Activated CD4-positive, alpha-beta T cell treated with anti-CD3 and anti-CD28 coated beads, Interleukin-2, amount 10 ng/mL, durations not matched to agents 7 days and 5 days (primary cell): ENCODE measurements at regions not wholly inside any gene's neighbourhood (a gene's known extent, or its start where the extent isn't known, plus 50 kb on each side); places are given as distances from the start of the nearest gene placed in this dataset.
"Not testable (repeated sequence)": the region's sequence is repeated elsewhere in the genome, so short reads cannot be mapped to it uniquely, and the experiment has no call there.

Experiments
- CTCF ChIA-PET: fragments of 350-600 bp; sonication (Branson Sonifier 250); formaldehyde crosslinking; loops from one replicate; lab custom pipeline; 2021; ENCODE audit warnings: antibody characterized with exemption; lab: Charles Lee
- POLR2A ChIA-PET: fragments of 350-600 bp; sonication (Branson Sonifier 250); formaldehyde crosslinking; loops from one replicate; lab custom pipeline; 2021; ENCODE audit warnings: antibody characterized with exemption; lab: Charles Lee
- DNase-seq: peaks from one replicate; pipeline ENCODE4 v3.0.0-alpha.2; 2020
- H3K27ac Mint-ChIP-seq: one replicate; pipeline ENCODE4 v1.8.0; 2021; ENCODE audit warnings: mild to moderate bottlenecking, moderate library complexity, mixed read lengths
- H3K27me3 Mint-ChIP-seq: one replicate; pipeline ENCODE4 v1.8.0; 2021; ENCODE audit warnings: mixed read lengths
- H3K36me3 Mint-ChIP-seq: one replicate; pipeline ENCODE4 v1.8.0; 2021; ENCODE audit warnings: low read depth, mixed read lengths
- H3K4me1 Mint-ChIP-seq: one replicate; pipeline ENCODE4 v1.8.0; 2021; ENCODE audit warnings: mixed read lengths
- H3K4me3 Mint-ChIP-seq: one replicate; pipeline ENCODE4 v1.8.0; 2021; ENCODE audit warnings: mild to moderate bottlenecking, moderate library complexity, mixed read lengths
- H3K9me3 Mint-ChIP-seq: one replicate; pipeline ENCODE4 v1.8.0; 2021; ENCODE audit warnings: mixed read lengths

DNA sequence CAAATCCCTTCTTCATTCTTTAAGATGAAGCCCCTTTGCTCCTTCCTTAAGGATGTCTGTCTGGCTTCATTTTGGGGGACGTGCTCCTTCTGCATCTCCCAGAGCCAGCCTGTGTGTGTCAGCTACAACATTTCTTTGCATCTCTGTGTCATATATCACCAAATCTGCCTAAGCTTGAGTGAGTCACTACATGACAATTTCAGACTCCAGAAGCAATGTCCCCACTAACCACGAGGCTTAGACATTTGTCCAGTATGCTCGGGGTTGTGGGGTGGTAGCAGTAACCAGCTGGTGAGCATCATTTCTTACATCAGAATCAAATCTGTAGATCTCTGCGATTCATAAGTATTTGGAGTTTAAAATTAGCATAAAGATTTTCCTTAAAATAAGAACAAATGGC lies 54.1 kb upstream of the USP14 start:
- peaks cover 14% of the 10 kb centered on the region for H3K9me3 Mint-ChIP-seq
- H3K27ac Mint-ChIP-seq, H3K4me1 Mint-ChIP-seq, H3K36me3 Mint-ChIP-seq, DNase-seq, POLR2A ChIA-PET, H3K27me3 Mint-ChIP-seq, H3K4me3 Mint-ChIP-seq: not testable (repeated sequence)
- CTCF ChIA-PET = interaction anchor here (0.7 kb wide), 1 partner anchor 70 kb away, joined by 3 read pairs; no protein-coding TSS in a partner anchor

- H3K27ac Mint-ChIP-seq, H3K27me3 Mint-ChIP-seq, H3K4me1 Mint-ChIP-seq, POLR2A ChIA-PET, CTCF ChIA-PET, H3K4me3 Mint-ChIP-seq, DNase-seq, H3K36me3 Mint-ChIP-seq: not testable (repeated sequence)
- H3K9me3 Mint-ChIP-seq = peaks cover 21% of the 10 kb centered on the region
Measured at GRCh38 chr18:105161-106053, 53.0 kb upstream of the USP14 start.

GRCh38 chr18:106054-106851 lies 52.1 kb upstream of the USP14 start:
- H3K27me3 Mint-ChIP-seq, DNase-seq, POLR2A ChIA-PET, H3K4me1 Mint-ChIP-seq, H3K27ac Mint-ChIP-seq, H3K36me3 Mint-ChIP-seq, H3K4me3 Mint-ChIP-seq, CTCF ChIA-PET: not testable (repeated sequence)
- H3K9me3 Mint-ChIP-seq = peaks cover 23% of the 10 kb centered on the region

- CTCF ChIA-PET, H3K4me3 Mint-ChIP-seq, H3K27ac Mint-ChIP-seq, POLR2A ChIA-PET, H3K27me3 Mint-ChIP-seq, H3K36me3 Mint-ChIP-seq: not testable (repeated sequence)
- H3K9me3 Mint-ChIP-seq = peaks cover 23% of the 10 kb centered on the region
- peaks cover 10% of the 10 kb centered on the region for H3K4me1 Mint-ChIP-seq
- DNase-seq = peak; percentile 10
Measured at GRCh38 chr18:106868-107384, 51.4 kb upstream of the USP14 start.

DNA sequence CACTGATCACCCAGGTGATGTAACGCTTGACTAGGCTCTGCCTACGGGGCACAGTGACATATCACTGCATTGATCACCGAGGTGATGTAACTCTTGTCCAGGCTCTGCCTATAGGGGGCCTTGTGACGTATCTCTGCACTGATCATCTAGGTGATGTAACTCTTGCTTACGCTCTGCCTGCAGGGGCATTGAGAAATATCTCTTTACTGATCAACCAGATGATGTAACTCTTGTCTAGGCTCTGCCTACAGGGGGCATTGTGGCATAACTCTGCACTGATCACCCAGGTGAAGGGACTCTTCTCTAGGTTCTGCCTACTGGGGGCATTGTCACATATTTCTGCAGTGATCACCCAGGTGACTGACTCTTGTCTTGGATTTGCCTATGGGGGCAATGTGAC lies 50.9 kb upstream of the USP14 start:
- H3K36me3 Mint-ChIP-seq, H3K4me3 Mint-ChIP-seq, H3K27me3 Mint-ChIP-seq, H3K27ac Mint-ChIP-seq, CTCF ChIA-PET, POLR2A ChIA-PET: not testable (repeated sequence)
- Mint-ChIP-seq H3K4me1 (peaks cover 10% of the 10 kb centered on the region), H3K9me3 (peaks cover 23% of the 10 kb centered on the region)
- DNase-seq = peak; percentile 31

GRCh38 chr18:107947-108664 lies 50.3 kb upstream of the USP14 start:
- H3K4me3 Mint-ChIP-seq, H3K27me3 Mint-ChIP-seq, H3K27ac Mint-ChIP-seq, H3K36me3 Mint-ChIP-seq, DNase-seq, POLR2A ChIA-PET, CTCF ChIA-PET: not testable (repeated sequence)
- Mint-ChIP-seq H3K4me1 (peaks cover 10% of the 10 kb centered on the region), H3K9me3 (peaks cover 23% of the 10 kb centered on the region)
